Amniotic stem cell (primary cell): ENCODE measurements at regions not wholly inside any gene's neighbourhood (a gene's known extent, or its start where the extent isn't known, plus 50 kb on each side); places are given as distances from the start of the nearest gene placed in this dataset.
"Not testable (repeated sequence)": the region's sequence is repeated elsewhere in the genome, so short reads cannot be mapped to it uniquely, and the experiment has no call there.

ENCODE experiments used
- DNase-seq: peaks from one replicate; lab custom pipeline; 2025; lab: John Stamatoyannopoulos, UW

DNA sequence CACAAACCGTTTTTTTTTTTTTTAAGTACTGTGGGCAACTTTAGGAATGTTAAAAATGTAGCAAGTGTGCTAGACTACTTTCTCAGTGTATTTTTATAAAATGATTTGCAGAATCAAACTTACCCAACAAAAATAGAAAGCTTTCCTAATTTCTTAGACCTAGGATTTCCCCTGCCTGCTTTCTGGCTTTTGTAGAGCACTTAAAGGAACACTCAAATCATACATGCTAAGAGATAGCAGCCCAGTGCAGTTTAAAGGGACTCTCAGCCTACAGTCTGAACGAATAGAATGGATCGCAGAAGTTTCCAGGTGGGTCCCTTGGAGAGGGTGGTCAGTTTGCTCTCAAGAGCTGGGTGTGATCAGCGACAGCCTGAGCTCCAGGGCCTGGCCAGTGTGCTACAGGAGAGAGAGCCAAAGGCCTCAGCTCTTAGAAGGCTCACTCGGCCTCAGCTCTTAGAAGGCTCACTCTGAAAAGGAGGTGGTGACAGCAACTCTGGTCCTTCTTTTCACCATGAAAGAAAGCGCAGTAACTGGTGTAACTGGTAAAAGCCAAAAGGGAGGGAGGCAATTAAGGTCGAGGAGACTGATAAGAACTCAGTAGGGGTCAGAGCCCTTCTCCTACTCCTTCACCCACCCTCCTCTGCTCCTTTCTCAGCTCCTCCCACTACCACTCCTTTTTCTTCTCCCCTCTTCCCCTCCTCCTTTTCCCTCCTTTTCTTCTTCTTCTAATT, 142.4 kb downstream of the ZFP64 start:
- DNase-seq: no peak

DNA sequence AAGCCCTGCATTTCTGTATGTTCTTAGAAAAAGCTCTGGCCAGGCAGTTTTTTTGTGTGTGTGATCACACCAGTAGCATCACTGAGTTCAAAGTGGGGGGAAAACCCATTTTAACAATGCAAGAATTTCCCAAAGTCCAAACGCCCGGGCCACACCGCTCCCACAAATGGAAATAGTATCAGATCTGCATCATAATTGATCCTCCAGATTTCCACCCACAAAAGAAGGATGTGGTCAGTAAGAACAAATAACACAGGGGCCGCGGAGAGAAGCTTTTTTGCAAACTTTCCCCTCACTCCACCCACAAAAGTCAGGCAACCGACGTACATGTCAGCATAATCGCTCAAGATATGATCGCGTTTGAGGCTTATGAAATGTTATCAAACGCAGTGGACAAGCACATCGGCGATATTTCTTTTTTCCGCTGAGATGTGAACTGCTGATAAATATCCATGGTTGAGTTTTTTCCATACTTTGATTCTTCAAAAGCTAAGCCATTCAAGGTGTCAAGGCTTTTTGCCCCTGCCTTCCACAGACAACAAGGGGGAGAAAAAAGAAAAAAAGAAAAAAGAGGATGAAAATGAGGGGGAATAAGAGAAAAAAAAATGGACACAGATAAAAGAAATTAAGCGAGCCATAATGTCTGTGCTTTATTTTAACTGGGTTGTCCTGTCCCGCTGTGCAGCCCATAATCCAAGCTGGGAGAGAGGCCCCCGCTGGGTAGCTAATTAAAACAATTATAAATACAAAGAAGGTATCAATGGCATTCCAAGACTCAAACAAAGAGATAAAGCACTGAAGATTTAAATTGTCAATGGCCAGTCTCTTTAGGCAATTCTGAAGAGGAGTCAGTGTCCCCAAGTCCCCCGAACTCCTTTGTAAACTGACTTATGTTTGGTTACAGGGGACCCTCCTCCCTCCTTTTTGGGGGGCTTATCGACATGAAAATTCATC, 143.5 kb downstream of the ZFP64 start:
- DNase-seq: no peak

DNA sequence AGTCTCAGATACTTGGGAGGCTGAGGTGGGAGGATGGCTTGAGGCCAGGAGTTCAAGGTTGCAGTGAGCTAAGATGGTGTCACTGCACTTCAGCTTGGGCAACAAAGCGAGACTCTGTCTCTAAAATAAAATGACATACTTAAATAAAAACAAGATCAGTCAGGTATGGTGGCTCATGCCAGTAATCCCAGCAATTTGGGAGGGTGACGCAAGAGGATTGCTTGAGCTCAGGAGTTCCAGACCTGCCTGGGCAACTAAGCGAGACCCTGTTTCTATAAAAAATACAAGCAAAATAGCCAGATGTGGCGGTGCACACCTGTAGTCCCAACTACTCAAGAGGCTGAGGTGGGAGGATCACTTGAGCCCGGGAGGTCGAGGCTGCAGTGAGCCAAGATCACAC, 149.6 kb downstream of the ZFP64 start:
- DNase-seq: no peak

DNA sequence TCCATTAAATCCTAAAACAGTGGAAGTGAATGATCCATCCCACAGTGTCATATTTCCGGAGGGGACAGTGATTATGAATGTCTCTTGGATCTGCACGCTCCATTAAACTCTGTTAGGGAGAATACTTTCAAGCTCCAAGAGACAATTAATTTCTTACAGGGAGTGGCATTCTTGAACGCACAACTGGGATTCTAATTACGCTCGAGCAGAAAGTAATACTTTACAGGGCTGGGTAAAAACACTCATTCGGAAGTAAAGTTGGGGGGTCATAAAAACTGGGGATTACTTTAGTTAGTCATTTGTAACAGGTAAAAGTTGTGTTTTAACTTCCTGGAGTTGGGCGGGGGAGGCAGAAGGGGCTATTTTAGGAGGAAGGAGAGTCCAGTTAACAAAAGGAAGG, 151.8 kb downstream of the ZFP64 start:
- DNase-seq: no peak

DNA sequence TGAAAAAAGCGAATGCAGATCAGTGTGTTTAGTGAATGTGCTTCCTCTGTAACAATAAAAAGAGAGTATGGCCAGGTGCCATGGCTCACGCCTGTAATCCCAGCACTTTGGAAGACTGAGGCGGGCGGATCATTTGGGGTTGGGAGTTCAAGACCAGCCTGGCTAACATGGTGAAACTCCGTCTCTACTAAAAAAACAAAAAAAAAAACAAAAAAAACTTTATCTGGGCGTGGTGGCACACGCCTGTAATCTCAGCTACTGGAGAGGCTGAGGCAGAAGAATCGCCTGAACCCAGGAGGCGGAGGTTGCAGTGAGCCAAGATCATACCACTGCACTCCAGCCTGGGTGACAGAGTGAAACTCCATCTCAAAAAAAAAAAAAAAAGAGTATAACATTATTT, 152.9 kb downstream of the ZFP64 start:
- DNase-seq: not testable (repeated sequence)

DNA sequence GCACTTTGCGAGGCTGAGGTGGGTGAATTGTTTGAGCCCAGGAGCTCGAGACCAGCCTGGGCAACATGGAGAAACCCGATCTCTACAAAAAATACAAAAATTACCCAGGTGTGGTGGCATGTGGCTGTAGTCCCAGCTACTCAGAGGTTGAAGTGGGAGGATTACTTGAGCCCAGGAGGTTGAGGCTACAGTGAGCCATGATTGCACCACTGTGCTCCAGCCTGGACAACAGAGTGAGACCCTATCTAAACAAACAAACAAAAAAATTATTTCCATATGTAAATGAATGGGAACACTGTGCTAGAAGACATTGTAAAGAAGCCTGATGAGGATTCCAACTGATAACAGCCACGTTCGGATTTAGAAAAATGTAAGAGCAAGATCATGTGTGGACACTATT, 154.2 kb downstream of the ZFP64 start:
- no peak for DNase-seq

DNA sequence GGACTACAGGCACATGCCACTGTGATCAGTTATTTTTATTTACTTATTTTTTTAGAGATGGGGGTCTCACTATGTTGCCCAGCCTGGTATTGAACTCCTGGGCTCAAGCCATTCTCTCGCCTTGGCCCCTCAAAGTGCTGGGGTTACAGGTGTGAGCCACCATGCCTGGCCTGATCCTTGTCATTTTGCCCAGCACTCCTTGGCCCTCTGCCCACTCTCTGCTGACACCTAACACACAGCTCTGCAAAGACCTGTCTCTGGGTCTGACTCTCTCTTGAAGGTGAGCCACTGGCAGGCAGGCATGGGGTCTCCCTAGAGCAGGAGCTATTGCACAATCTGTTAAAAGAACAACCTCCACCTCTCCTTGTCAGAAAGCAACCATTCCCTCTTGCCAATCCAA, 155.6 kb downstream of the ZFP64 start:
- DNase-seq: no peak

DNA sequence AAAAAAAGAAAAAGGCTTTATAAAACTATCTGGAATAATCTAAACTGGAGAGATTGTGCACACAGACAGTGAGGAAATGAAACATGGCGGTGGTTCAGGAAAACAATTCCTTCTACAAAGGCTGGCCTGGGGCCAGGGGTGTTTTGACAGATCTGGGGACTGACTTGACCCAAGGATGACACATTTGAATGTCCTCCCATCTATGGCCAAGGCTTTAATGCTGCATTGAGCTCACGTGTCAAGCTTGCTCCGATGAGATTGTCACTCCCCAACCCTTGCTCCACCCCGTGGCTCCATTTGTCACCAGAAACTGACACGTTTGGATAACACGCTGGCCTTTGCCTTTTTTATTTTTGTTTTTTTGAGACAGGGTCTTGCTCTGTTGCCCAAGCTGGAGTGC, 156.1 kb downstream of the ZFP64 start:
- DNase-seq: no peak

DNA sequence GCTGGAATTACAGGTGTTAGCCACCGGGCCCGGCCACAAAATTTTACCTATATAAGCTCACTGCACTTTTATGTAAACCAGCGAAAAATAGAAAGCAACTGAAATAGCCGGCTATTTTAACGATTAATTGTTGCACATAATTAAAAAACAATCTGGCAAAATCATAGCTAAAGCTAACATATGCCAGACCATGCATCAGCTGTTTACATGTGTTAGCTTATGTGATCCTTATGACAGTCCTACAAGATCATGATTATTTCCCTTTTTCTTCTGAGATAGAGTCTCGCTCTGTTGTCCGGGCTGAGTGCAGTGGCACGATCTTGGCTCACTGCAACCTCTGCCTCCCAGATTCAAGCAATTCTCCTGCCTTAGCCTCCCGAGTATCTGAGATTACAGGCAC, 157.0 kb downstream of the ZFP64 start:
- no peak for DNase-seq

DNA sequence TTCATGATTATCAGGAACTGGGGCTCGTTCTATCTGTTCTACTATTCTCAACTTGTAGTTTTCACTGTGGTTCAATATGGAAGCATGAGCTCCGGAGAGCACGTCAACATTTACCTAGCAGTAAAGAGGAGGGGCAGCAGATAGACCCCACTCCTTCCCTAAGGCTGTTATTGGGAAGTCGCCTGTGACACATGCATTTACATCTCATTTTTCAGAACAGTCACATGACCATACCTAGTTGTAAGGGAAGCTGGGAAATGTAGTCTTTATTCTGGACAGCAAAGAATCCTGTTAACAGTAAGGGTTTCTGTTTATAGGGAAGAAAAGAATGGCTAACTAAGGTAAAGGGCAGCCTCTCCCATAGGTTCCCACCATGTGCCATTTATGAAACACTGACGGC, 158.3 kb downstream of the ZFP64 start:
- no peak for DNase-seq

DNA sequence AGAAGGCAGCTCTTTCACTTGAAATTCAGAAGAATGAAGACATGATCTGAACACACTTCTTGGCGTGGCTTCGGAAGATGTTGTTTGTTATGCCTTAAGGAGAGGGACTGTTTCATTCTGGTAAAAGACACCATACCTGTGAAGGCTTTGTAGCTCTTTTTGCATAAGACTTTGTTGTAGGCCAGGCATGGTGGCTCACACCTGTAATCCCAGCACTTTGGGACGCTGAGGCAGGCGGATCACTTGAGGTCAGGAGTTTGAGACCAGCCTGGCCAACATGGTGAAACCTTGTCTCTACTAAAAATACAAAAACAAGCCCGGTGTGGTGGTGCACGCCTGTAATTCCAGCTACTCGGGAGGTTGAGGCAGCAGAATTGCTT, 159.3 kb downstream of the ZFP64 start:
- DNase-seq: not testable (repeated sequence)

DNA sequence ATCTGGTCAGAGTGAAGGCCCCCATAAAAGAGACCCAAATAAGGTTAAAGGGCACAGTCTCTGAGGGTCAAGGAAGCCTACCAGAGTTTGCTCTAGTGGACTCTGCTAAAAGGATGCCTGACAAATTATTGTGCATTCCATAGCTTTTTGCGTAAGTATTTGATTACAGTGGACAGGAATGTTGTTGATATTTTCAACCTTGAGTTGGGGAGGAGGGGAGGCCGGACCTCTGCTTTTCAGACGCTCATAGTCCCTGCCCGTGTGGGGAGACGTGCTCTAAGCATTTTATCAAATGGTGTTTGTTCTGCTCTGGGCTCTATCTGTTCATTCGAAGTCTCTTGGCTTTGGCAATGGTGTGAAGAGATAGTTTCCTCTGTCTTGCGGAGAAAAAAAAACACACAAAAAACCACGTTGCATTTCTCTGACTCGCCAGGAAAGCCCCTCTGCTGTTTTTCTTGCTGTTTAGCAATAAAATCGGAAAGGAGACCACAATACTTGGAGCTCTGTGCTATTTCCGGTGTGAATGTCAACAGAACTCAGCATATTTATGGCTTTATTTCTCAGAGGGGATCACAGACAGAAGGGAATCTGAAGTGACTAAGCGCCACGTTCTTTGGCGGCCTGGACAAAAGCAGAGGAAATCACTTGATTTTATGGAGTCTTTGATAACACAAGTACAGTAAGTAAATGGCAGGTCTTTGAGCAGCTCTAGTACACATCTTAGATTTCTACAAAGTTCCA, 159.8 kb downstream of the ZFP64 start:
- DNase-seq: no peak

DNA sequence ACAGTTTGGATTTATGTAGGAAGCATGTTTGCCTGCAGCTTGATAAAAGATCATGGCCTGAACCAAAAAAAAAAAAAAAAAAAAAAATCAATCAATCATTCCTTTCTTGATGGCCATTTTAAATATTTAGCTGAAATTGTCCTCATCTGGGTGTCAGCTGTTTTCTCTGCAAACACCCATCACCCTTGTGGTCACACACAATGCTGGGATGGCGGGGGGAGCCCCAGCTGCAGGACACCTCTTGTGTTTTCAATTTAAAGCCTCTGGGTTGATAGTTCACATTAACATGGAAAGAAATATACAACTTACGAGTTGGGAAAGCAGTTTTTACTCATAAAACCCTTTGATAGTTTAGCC, 160.4 kb downstream of the ZFP64 start:
- DNase-seq: no peak

DNA sequence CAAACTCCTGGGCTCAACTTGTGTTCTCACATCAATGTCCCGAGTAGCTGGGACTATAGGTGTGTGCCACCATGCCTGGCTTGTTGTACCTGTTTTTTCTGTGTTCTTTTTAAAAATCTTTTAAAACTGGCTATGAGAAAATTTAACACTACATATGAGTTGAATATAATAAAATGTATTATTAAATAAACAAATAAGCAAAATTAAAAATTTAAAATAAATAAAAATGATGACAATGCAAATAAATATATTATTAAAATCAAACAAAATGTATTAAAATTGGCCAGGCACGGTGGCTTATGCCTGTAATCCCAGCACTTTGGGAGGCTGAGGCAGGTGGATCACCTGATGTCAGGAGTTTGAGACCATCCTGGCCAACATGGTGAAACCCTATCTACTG, 162.4 kb downstream of the ZFP64 start:
- not testable (repeated sequence) for DNase-seq

DNA sequence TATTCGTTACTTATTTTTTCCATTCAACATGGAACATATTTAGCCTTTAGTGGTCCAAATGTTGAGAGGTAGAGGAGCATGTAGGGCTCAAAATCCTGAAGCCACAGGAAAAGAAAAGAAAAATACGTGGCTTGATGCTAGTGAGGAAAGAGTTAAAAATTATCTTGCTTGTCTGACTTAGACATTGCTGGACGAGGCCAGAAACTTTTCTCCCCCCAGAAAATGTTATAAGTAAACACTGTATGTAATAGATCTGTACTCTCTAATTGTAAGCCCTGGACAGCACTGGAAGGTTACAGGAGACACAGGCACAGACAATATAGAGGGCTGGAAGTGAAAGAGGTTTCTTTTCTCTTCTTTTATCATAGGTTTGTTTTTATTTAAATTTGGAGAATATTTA, 165.6 kb downstream of the ZFP64 start:
- DNase-seq: no peak

DNA sequence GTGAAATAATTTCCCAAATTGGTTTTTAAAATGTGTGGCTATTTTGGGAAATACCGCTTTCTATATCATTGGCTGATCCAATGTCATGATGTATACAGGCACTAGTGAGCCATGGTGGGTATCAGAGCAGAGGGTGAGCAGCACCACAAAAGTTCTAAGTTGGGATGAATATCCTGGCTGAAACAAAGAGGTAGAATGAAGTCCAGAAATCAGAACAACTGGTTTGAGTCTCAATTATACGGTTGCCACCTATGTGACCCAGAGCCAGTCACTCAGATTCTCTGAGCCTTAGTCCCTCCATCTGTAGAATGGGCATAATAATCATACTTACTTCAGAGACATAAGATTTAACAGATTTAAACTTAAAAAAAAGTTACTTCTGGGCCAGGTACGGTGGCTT, 172.3 kb downstream of the ZFP64 start:
- DNase-seq: no peak

DNA sequence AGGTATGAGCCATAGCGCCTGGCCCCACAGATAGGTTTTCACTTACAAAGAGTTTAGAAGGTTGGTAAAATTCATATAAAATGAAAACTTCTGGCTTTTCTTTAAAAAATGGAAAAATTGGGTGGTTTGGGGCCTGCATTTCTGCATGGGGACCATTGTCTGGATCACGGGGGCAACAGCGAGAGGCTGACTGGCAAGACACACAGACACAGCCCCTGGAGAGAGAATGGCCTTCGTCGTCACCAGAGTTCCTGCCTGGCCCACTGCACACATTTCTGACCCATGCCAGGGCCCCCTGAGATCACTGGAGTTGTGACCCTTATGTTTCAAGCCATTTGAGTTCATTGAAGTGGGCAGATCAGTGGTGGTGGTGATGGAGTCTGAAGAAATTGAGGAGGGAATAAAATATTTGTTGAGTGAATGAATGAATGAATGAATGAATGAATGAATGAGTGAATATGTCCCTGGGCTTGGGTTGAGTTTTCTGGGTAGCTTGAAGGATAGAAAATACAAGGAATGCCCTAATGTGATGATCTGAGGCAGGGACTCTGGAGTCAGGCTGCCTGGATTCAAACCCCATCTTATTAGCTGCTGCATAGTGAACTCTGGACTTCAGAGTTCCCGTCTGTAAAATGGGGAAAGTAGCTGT, 173.8 kb downstream of the ZFP64 start:
- no peak for DNase-seq

DNA sequence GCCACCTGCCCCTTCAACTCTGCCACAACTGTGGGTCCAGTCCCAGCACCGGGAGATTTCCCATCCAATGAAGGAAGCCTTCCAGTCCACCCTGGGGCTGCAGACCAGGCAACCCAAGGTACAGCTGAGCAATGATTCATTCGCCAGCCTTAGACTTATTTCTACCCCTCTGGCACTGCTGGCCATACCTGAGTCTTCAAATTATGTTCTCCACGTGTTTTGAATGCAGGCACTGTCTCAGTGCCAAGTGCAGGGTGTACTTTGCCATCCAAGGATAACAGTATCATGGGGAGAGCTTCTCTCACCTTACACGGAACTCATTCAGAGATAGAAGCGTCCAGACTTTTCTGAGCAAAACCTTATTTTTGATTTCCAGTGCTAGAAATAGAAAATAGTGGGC, 175.6 kb downstream of the ZFP64 start:
- DNase-seq: no peak

DNA sequence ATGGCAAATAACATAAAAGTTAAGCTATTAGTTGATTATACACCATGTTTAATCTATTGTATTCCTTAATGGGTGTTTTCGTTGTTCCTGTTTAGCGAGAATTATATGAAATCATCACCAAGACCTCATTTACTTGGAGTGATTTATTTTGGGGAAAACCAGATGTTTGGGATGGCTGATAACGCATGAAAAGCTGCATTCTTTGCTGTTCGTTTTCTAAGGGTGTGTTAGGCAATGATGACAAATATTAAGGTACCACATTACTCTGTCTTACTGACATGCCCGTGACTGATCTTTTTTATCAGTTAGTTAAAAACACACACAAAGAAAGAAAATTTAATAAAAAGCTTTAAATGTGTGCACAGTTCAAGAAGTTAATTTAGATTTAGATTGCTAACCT, 176.4 kb downstream of the ZFP64 start:
- no peak for DNase-seq

DNA sequence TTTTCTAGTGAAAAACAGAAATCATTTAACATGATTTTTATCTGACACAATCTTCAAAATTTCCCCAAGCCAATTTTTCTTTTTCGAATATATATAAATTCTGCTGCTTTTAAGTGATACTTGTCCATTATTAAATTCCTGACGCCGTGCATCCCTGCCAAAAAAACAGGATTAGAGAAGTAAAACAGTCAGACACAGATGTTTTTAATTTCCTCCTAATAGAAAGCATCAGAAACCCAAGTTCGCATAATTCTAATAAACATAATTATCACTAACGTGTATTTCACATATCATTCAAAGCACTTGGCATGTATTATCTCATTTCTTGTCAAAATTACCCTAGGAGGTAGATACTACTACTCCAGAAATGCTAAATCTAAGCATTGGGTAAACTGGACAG, 179.5 kb downstream of the ZFP64 start:
- no peak for DNase-seq

DNA sequence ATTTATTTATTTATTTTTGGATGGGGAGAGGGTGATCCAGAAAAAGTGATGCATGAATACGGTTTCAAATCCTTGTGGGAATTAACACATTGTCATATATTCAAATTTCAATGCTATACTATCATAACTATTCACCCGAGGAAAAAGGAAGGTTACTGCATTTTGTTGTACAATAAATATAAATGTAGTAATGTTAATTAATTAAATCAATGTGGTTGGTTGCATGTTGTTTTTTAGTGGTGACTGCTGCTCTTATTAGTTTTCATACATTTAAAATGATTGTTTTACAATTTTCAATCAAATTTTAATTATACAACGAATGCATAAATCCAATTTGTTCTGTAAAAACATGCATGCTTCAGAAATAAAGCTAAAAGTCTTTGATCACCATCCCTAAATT, 180.5 kb downstream of the ZFP64 start:
- DNase-seq: no peak

DNA sequence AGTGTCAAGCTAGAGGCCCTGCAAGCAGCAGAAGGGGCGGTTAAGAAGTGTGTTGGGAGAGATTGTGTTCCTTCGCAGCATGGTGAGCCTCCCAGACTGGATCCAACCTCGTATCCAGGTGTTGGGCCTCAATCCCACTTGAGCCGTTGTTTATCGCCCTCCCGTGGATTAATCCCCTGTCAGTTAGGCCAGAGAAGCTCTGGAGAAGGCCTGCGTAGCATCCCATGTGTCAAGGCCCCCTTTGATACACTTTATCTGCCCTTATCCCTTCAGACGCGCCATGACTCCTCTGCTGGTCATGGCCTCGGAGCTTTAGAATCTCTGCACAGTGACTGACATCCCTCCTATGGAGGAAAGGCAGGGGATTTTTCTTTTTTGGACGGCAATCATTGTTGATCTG, 181.0 kb downstream of the ZFP64 start:
- DNase-seq: no peak
